ENCODE measurements at regions not wholly inside any gene's neighbourhood (a gene's known extent, or its start where the extent isn't known, plus 50 kb on each side); places are given as distances from the start of the nearest gene placed in this dataset.
"Not testable (repeated sequence)": the region's sequence is repeated elsewhere in the genome, so short reads cannot be mapped to it uniquely, and the experiment has no call there.

GRCh38 chr17:64792276-64792675 lies 127.0 kb downstream of the LRRC37A3 start:
- not testable (repeated sequence) for TF ChIP-seq POLR2AphosphoS5, CTCF, POLR2A (IDR thresholded peaks at IDR 0.05)
